HG02943 (cell line): ENCODE measurements at regions not wholly inside any gene's neighbourhood (a gene's known extent, or its start where the extent isn't known, plus 50 kb on each side); places are given as distances from the start of the nearest gene placed in this dataset.
"Not testable (repeated sequence)": the region's sequence is repeated elsewhere in the genome, so short reads cannot be mapped to it uniquely, and the experiment has no call there.

ENCODE experiments used
- ATAC-seq: cut with Tn5 transposase; IDR thresholded peaks from one replicate; pipeline ENCODE4 v1.9.1; 2021; ENCODE audit warnings: mild to moderate bottlenecking, low read depth, moderate library complexity; ENCODE audit not compliant: unreplicated experiment

DNA sequence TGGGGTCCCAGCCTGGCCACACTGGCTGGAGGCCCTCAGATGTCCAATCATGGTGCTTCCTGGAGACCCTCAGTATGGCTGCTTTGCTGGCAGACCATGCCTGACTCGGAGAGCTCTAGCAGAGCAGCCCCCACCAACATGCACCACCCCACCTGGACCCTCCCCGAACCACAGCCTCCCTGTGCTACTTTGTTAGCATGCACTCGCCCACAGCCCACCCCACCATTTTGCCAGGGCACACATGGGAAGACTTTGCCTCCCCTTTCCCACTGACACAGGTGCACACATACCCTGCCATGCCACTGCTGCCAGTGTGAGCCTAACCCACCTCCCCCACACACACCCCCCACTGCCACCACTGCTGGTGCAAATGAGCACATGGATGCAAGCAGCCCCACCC is 497.5 kb upstream of the PBX1 start:
- no peak for ATAC-seq

DNA sequence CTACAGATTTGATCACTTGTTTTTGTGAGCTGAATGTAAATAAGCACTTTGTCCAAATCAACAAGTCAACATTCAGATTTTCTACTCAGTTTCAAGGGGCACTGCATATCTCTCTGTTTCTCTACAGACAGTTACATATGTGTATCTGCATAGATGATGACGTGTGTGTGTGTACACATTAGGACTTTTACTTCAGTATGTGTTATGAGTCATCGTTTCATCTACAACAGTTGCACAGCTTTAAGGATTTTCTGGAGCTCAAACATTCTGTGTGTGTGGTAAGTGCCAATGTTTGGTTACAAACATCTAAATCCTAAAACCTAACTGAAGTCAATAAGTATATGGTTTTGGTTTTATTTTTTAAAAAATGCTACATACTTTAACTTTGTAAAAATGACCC is 494.5 kb upstream of the PBX1 start:
- no peak for ATAC-seq

DNA sequence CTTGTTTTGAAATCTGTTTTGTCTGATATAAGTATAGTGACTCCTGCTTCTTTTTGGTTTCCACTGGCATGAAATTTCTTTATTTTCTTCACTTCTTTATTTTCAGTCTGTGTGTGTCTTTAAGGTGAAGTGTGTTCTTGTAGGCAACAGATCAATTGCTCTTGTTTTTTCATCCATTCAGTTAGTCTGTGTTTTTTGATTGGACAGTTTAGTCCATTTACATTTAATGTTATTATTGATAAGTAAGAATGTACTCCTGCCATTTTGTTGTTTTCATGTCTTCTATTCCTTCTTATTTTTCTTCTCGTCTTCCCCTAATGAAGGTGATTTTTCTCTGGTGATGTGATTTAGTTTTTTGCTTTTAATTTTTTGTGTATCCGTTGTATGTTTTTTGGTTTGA is 487.7 kb upstream of the PBX1 start:
- ATAC-seq = no peak

DNA sequence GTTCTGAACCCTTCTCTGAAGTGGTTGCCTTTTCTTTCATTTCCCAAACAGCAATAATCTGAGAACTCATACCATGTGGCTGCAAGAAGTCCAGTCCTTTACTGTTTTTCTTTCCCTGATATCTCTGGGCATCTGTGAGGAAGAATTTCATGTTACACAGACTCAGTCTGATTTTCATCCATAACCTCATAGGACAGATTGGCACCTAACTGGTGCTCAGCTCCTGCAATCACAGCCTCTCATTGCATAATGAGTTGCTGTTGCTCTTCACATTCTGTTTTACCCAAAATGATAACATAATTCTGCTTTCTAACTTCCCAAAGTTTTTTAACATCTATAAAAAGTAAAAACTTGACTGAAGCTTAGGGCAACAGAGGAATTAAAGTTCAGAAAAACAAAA is 472.2 kb upstream of the PBX1 start:
- ATAC-seq = no peak

DNA sequence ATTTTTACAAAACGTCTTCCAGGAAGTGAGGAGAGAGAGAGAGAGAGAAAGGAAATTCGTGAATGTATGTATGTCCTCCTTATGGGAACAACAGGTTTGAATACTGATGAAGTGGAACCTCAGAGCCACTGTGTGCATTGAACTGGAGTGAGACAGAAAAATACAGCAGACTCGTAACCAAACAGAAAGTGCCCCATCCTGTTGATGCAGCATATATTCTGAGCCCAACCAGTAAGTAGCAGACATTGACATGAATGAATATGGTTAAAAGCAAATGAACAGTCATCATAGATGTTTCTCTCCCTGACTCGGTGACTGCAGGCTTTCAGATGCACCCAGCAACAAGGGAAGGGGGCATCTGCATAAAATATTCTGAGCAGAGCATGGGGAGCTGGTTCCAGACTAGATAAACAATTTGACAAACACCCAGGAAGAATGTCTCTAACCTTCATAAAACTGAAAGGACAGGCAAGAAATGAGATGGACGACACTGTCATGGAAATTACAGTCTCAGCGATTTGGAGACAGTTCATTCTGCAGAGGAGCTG is 471.0 kb upstream of the PBX1 start:
- ATAC-seq = no peak

DNA sequence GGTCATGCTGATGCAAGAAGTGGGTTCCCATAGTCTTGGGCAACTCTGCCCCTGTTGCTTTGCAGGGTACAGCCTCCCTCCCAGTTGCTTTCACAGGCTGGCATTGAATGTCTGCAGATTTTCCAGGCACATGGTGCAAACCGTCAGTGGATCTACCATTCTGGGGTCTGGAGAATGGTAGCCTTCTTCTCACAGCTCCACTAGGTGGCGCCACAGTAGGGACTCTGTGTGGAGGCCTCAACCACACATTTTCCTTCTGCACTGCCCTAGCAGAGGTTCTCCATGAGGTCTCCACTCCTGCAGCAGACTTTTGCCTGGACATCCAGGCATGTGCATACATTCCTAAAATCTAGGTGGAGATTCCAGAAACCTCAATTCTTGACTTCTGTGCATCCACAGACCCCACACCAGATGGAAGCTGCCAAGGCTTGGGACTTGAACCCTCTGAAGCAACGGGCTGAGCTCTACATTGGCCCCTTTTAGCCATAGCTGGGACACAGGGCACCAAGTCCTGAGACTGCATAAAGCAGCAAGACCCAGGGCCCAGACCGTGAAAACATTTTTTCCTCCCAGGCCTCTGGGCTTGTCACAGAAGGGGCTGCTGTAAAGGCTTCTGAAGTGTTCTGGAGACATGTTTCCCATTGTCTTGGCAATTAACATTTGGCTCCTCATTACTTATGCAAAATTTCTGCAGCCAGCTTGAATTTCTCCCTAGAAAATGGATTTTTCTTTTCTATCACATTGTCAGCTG is 466.2 kb upstream of the PBX1 start:
- ATAC-seq = no peak

DNA sequence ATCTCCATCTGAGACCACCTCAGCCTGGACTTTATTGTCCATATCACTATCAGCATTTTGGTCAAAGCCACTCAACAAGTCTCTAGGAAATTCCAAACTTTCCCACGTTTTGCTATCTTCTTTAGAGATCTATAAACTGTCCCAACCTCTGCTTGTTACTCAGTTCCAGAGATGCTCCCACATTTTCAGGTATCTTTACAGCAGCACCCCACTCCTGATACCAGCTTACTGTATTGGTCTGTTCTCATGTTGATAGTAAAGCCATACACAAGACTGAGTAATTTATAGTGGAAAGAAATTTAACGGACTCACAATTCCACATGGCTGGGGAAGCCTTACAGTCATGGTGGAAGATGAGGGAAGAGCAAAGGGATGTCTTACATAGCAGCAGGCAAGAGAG is 465.4 kb upstream of the PBX1 start:
- no peak for ATAC-seq

DNA sequence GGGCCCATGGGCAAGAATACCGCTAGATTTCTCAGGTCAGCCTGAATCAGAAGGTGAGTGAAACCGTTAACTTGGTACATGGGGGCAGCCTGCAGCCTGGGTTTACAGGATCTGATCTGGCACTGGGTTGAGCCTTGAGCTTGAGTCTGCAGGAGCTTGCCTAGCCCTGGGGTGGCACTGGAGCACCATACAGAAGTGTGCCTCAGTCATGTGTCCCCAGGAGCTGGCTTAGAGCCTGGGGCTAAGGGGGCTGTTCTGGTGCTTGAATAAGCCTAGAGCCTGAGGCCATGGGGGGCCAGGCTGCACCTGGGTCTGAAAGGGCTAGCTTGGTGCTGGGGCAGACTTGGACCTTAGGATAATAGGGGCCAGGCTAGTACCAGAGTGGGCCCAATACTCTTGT is 457.2 kb upstream of the PBX1 start:
- no peak for ATAC-seq

DNA sequence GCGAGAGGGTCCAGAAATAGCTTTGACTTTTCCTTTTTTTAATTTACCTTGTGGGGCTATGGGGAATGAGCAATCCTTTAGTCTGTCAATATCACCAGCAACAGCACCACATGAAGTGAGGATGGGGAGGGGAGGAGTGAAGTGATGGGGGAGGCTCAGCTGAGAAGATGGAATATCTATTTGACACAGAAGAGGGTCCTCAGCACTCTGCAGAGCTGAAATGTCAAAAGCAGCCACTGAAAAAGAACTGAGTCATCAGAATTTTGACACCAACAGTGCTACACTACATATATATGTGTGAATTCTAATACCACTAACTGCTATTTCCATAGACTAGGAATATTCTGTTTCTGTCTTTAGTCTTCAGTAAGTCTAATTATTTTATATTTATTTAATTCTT is 427.0 kb upstream of the PBX1 start:
- ATAC-seq = no peak

DNA sequence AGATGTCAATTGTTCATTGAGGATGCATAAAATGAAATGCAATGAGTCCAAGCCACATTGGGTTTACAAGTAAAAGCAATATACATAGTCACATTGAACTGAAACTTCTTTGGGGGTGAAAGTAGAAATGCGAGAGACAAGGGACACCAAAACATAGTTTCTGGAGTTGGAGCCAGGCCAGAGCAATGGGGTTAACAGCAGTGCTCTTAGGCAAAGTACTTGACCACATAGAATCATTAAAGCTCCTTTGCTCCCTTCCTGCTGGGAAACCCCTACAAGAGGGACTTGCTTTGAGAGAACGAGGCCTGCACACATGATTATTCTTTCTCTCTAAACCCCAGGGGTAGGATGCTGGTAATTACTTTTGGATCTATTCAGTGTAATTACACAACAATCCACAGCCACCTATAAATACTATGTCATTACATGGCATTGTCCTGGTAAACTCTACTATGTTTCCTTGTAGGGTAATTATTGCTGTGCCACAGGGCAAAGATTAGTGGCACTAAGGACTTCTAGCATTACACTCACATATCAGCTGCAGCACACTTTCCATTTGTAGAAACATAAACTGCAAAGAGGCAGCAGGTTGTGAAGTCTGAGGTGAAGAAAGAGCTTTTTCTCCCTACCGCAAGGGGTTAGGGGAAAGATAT is 421.6 kb upstream of the PBX1 start:
- ATAC-seq = no peak

DNA sequence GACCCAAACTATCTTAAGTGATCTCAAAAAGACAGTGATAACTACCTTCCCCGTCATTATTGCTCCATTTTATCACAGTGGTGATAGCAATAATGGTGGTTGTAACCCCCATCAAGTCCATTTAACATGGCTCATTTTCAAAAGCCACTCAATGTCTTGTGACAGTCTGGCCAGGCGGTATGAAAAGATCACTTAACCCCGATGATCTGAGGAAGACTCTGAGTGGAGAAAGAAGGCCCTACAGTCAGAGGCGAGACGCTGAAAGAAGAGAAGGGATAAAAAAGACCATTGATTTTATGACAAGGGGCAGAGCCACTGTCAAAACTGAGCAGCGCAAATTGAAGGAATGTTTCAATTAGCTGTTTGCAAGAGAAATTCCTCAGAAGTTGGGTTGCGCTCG is 417.2 kb upstream of the PBX1 start:
- no peak for ATAC-seq

DNA sequence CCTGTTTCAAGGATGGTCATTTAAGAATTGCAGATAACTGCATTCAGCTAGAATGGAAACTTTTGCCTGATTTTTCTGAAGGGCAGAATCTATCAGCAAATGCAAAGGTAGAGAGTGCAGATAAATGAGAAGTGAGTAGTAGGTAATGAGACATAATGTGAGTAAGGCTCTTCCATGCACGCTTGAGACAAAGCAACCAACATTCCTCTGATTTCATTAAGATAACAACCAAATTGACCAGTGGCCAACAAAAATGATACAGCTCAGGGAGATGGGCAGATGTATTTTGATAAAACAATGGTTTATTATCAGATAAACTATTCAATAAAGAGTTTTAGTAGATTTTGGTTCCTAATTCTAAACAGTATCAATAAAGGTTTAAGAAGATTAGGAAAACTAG is 404.4 kb upstream of the PBX1 start:
- ATAC-seq = no peak

DNA sequence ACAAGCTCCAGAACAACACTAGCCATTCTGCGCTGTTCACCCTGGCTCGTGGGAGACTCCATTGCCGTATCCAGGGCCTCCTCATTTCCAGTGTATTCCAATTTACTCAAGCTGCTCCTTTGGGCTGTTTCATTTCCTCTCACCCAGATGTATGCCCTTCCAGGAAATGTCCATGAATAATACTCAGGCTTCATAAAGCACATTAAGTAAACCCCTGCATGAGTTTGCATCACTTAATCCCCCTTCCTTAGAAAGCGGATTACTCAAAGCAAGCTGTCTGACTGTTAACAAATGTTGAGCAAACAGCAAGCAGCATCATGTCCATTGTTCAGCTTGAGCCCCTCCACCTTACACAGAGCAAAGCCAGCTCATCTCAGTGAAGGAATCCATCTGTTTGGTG is 403.6 kb upstream of the PBX1 start:
- ATAC-seq = no peak

DNA sequence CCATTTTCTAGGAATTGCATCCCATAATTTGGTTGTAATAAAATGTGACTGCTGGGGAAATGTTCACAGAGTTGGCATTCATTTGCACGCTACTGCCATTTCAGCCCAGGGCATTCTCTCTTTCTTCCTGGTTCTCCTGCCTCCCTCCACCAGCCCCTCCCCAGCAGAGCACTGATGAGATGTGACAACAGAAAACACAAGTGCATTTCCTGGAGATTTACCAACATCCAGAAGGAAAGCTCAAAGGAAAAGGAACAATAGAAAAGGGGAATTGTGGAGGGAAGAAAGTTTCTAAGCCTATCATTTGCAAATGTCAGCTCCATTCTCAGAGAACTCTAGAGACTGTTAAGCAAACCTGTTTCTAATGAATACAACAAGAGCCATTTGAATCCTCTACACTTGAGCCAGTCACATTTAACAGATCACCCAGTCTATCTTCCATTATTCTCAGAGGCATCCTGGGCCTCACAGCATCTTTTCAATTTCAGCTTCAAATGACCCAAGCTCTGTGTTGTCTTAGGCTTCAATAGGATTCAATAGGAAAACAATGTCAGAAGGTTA is 395.6 kb upstream of the PBX1 start:
- no peak for ATAC-seq

DNA sequence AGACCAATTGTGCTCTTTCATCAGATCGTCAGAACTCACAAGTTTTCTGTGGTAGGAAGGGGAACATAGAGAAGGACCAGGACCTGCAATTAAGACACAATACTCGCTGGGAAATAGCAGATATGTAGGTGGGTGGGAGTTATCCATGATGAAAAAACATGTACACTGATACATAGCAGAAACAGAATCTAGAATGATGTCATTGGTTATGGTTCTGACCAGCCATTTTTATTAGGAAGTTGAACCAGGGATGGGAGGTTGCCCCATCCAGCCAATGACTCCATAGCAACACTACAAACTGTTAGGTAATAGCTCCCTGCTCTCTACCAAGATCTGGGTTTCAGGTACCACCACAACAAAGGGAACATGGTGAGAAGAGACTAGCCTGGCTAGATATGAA is 393.5 kb upstream of the PBX1 start:
- ATAC-seq = no peak

DNA sequence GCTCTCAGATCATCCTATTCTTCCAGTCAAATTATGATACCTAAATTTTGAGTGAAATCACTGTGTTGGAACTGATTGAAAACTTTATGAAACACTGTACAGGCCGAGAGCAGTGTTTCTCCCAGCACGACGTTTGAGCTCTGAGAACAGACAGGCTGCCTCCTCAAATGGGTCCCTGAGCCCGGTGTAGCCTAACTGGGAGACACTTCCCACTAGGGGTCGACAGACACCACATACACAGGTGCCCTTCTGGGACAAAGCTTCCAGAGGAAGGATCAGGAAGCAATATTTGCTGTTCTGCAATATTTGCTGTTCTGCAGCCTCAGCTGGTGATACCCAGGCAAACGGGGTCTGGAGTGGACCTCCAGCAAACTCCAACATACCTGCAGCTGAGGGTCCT is 392.5 kb upstream of the PBX1 start:
- not testable (repeated sequence) for ATAC-seq

DNA sequence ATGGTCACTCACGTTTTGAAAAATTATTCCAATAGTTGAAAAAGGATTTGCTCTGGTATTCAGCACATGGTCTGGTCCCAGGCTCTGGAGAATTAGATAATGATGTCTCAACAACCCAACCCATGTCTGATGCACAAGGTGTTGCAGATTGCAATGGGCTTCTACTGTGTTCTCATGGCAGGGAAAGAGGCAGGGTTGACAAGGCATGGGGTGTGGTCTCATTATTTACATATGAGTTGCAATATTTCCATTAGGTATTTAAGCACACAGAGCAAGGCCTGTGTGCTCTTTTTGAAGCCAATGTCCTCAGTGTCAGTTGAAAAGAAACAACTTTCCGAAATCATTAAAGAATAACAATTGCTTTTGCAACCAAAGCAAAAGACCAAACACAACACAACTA is 381.9 kb upstream of the PBX1 start:
- ATAC-seq = no peak

DNA sequence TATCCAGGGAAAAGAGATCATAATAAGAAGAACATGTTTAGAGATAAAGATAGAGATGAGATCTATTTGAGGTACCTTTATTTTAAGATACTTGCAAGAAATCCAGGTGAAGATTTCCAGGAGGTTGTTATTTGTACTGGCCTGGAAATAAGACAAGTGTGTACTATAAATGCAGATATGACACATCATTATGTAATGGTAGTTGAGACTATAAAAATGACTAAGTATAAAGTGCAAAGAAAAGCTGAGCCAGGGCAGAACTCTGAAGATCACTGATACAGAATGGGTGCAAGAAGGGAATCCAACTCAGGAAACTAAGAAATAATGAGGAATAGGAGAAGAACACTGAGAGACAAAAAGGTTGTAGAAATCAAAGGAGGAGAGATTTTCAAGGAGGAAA is 378.2 kb upstream of the PBX1 start:
- ATAC-seq = no peak

DNA sequence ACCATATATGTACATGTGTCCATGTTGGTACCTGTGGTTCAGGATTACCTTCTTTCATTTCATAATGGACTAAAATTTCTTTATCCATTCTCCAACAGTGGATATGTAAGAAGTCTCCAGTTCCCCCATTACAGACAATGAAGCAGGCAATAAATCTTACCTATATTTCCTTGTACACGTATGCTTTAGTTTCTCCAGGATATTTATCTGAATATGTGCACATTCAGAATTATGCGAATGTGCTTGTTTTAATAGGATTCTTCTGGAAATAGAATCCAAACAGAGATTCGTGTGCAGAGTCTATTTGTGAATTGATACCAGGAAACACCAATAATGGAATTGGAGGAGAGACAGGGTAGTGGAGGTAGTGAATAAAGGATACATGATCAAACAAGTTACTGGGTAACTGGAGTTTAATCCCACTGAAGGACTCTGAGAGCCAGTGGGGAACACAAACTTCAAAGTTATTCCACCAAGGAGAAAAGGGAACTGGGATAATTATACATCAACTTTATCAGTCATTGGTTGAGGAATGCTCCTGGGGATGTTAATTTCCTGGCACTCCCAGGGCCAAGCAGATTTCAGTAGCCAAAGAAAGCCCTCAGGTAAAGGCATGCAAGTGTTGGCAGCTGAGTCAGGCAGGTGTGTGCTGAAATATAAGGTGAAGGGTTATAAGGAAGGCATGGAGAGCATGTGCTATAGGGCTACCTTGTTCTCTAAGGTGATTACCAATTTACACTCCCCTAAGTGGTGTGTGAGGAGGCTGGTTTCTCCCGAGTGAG is 374.9 kb upstream of the PBX1 start:
- no peak for ATAC-seq

DNA sequence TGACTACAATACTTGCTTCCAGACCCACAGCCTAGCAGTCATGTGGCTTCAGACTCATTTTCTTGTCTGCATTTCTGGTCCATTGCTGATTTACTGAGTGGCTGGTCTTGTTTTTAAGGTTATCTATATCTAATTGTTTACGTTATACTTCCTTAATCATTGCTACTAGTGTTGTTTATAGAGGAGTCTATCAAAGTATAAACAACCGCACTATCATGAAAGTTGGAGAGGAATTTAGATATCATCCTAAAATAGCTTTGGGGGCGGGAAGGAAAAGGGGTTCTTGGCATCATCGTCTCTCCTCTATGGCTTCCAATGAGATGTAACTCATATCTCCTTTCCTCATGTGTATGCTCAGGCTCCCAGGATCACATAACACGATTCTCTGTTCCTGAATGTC is 372.1 kb upstream of the PBX1 start:
- ATAC-seq = no peak

DNA sequence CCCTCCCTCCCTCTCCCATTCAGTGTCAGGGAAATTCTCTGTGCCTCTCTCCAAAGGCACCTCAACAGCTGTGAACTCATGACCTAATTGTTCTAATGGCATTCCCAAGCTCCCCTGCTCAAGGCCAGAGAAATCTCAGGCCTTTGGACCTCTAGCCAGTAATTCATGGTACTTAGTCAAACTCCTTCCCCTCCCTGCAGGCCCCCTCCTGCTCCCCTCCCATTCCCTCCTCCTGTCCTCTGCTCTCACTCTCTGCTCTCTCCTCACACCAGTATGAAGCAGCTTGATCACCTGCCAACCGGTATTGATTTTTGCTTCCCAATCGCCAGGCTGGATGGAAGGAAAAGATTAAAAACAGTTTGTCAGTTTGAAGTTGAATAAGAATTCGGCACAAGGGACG is 370.5 kb upstream of the PBX1 start:
- no peak for ATAC-seq
